ENCODE measurements at regions not wholly inside any gene's neighbourhood (a gene's known extent, or its start where the extent isn't known, plus 50 kb on each side); places are given as distances from the start of the nearest gene placed in this dataset.

GRCh38 chr3:117476572-117476971 lies 767.0 kb downstream of the TUSC7 start:
- no peak for TF ChIP-seq FOXM1 (IDR thresholded peaks at IDR 0.05; ENCODE audit: borderline replicate concordance)
- no peak for TF ChIP-seq CTBP1 (IDR thresholded peaks at IDR 0.05; ENCODE audit: borderline replicate concordance)
- TF ChIP-seq SUZ12 (IDR thresholded peaks at IDR 0.05) = no peak
- TF ChIP-seq L3MBTL2 (conservative IDR thresholded peaks at IDR 0.05) = no peak
- TF ChIP-seq BHLHE40 (IDR thresholded peaks at IDR 0.05; ENCODE audit: borderline replicate concordance) = no peak
- TF ChIP-seq SP1 (IDR thresholded peaks at IDR 0.05) = no peak
- no peak for TF ChIP-seq NFRKB (IDR thresholded peaks at IDR 0.05)
